MM.1S (cell line): ENCODE measurements at regions not wholly inside any gene's neighbourhood (a gene's known extent, or its start where the extent isn't known, plus 50 kb on each side); places are given as distances from the start of the nearest gene placed in this dataset.

Experiments used
- DNase-seq: peaks from one replicate; pipeline ENCODE4 v3.0.0-alpha.2; 2015
- H2AFZ ChIP-seq: fragments of 300-600 bp; sonication (generic); 2 replicates; pipeline ENCODE4 v1.6.0; 2016; ENCODE audit warnings: antibody characterized with exemption, low read length
- H3F3A ChIP-seq: fragments of 300-600 bp; sonication (generic); 2 replicates; pipeline ENCODE4 v1.6.1; 2016; ENCODE audit warnings: mild to moderate bottlenecking, antibody characterized with exemption, low read length, moderate library complexity, mixed read lengths; ENCODE audit not compliant: insufficient read depth
- H3K27ac ChIP-seq: fragments of 300-600 bp; sonication (generic); 2 replicates; pipeline ENCODE4 v1.5.1; 2016; ENCODE audit warnings: mild to moderate bottlenecking, low read length
- H3K27me3 ChIP-seq: fragments of 300-600 bp; sonication (generic); replicated peaks from 2 replicates; pipeline ENCODE4 v1.6.0; 2016; ENCODE audit warnings: low read length; ENCODE audit not compliant: insufficient read depth
- H3K36me3 ChIP-seq: fragments of 300-600 bp; sonication (generic); replicated peaks from 2 replicates; pipeline ENCODE4 v1.6.1; 2016; ENCODE audit warnings: mild to moderate bottlenecking, low read length, mixed read lengths; ENCODE audit not compliant: insufficient read depth
- H3K4me1 ChIP-seq: fragments of 300-600 bp; sonication (generic); 2 replicates; pipeline ENCODE4 v1.6.1; 2016; ENCODE audit warnings: low read length, mixed read lengths
- H3K4me2 ChIP-seq: fragments of 300-600 bp; sonication (generic); 2 replicates; pipeline ENCODE4 v1.6.0; 2016; ENCODE audit warnings: low read depth, low read length
- H3K4me3 ChIP-seq: fragments of 300-600 bp; sonication (generic); 2 replicates; pipeline ENCODE4 v1.5.1; 2016; ENCODE audit warnings: low read length, mixed read lengths
- H3K79me2 ChIP-seq: fragments of 300-600 bp; sonication (generic); 2 replicates; pipeline ENCODE4 v1.6.1; 2016; ENCODE audit warnings: mixed run types, low read length, mixed read lengths
- H3K9ac ChIP-seq: fragments of 300-600 bp; sonication (generic); 2 replicates; pipeline ENCODE4 v1.6.1; 2016; ENCODE audit warnings: low read length, mixed read lengths
- H3K9me2 ChIP-seq: fragments of 300-600 bp; sonication (generic); replicated peaks from 2 replicates; pipeline ENCODE4 v1.6.1; 2016; ENCODE audit warnings: mild to moderate bottlenecking, low read length, mixed read lengths; ENCODE audit not compliant: insufficient read depth
- H3K9me3 ChIP-seq: fragments of 300-600 bp; sonication (generic); replicated peaks from 2 replicates; pipeline ENCODE4 v1.6.1; 2016; ENCODE audit warnings: mild to moderate bottlenecking, low read length, mixed read lengths; ENCODE audit not compliant: insufficient read depth
- H4K20me1 ChIP-seq: fragments of 300-600 bp; sonication (generic); 2 replicates; pipeline ENCODE4 v1.6.1; 2016; ENCODE audit warnings: mild to moderate bottlenecking, low read length, moderate library complexity, mixed read lengths; ENCODE audit not compliant: insufficient read depth
- EZH2 ChIP-seq: fragments of 300-600 bp; sonication (generic); optimal IDR thresholded peaks from 2 replicates; pipeline ENCODE3; 2017; ENCODE audit warnings: low read depth, mild to moderate bottlenecking, antibody characterized with exemption, low read length, mixed read lengths
- EZH2phosphoT487 ChIP-seq: fragments of 300-600 bp; sonication (generic); IDR thresholded peaks from 2 replicates; pipeline ENCODE4 v1.6.1; 2018; ENCODE audit warnings: antibody characterized with exemption, low read length
- TF ChIP-seq, protein P1 (sequence below): fragments of 300-600 bp; sonication (generic); IDR thresholded peaks from 2 replicates; pipeline ENCODE4 v1.5.1; 2016; ENCODE audit warnings: antibody characterized with exemption, low read length, mixed read lengths

DNA sequence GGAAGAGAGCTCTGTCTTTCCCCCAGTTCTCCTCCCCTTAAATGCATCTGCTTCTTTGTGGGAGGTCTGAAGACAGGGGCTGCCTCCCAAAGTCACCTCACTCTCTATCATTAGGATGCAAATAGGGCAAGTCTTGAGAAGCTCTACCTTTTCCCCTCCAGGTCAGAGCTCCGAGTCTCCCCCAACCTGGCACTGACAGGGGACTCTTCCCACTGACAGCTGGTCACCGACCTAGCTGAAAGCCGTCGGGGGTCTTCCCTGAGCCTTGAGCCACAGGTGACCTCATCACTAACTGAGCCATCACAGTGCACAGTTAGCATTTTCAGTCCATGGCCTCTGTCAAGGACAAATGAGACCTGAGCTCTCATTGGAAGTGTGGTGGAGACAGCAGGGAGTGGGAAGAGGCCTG lies 386.7 kb downstream of the HACE1 start:
- Histone ChIP-seq H3F3A (no peaks in the 10 kb centered on the region), H3K4me3 (no peak overlapping the region), H3K9me3 (no peaks in the 10 kb centered on the region), H3K9me2 (no peaks in the 10 kb centered on the region), H3K27ac (no peak overlapping the region), H3K9ac (no peak overlapping the region), H3K79me2 (no peaks in the 10 kb centered on the region), H2AFZ (no peak overlapping the region), H3K4me1 (no peaks in the 10 kb centered on the region), H3K27me3 (no peaks in the 10 kb centered on the region), H3K36me3 (no peaks in the 10 kb centered on the region), H3K4me2 (no peak overlapping the region), H4K20me1 (no peaks in the 10 kb centered on the region)
- no peak for TF ChIP-seq EZH2phosphoT487
- TF ChIP-seq EZH2 = no peak
- TF ChIP-seq, protein P1, sequence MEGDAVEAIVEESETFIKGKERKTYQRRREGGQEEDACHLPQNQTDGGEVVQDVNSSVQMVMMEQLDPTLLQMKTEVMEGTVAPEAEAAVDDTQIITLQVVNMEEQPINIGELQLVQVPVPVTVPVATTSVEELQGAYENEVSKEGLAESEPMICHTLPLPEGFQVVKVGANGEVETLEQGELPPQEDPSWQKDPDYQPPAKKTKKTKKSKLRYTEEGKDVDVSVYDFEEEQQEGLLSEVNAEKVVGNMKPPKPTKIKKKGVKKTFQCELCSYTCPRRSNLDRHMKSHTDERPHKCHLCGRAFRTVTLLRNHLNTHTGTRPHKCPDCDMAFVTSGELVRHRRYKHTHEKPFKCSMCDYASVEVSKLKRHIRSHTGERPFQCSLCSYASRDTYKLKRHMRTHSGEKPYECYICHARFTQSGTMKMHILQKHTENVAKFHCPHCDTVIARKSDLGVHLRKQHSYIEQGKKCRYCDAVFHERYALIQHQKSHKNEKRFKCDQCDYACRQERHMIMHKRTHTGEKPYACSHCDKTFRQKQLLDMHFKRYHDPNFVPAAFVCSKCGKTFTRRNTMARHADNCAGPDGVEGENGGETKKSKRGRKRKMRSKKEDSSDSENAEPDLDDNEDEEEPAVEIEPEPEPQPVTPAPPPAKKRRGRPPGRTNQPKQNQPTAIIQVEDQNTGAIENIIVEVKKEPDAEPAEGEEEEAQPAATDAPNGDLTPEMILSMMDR = no peak
- no peak for DNase-seq

DNA sequence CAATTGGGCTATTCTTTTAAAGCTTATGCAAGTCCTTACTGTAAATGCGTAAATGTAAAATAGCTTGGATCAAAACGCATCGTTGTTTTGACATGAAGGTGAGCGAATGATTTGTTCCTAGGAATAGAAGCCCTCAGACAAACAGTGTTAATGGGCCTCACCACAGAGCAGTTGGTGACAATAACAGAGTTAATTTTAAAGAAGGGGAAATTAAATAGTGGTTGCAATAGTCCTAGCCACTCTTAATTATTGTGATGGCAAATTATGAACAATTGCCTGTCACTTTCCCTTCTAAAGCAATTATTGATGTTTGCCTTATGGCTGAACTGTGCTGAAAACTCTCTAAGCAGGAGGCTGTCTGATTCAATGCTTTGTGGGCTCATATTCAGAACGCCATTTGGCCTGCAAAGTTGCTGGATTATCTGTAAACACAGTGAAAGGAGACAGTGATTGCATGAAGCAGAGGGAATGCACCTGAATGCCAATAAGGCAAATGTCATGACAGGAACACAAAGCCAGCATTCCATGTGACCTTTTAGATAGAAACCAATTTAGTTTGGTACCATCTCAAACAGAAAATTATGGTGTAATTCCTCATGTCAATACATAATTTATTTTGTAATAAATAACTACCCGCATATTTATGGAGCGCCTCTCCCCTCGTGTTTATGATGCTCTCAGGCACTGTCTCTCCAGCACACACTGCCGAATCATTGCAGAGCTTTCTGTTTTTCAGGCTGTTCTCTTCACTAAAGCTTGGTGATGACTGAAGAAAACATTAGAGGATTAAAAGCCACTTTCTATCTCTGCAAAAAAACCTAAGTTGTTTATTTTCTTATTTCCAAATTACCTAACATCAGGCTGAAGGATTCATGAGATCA lies 387.5 kb downstream of the HACE1 start:
- H3F3A ChIP-seq = no peaks in the 10 kb centered on the region
- DNase-seq = no peak
- no peak overlapping the region for H3K4me3 ChIP-seq

DNA sequence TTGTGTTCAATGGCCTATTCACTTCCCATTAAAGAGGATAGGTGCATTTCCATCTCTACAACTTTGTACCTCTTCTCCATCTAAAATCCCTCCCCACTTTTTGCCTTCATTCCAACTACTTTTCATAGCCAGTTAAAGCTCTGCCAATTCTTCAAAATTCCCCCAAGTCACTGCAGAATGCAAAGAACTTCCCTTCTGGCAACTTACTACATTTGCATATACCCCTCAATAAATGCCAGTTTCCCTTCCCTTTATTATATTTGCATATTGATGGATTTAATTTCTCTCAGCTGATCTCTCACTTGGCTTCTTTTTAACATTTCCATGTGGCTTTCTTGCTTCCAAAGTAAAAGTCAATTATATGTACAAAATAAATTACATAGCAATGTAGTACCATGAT lies 393.4 kb downstream of the HACE1 start:
- Histone ChIP-seq H3K9ac (no peak overlapping the region), H3K27me3 (no peaks in the 10 kb centered on the region), H3K4me2 (no peak overlapping the region), H3K36me3 (no peaks in the 10 kb centered on the region), H3K27ac (no peak overlapping the region), H3K4me1 (no peaks in the 10 kb centered on the region), H3K9me2 (no peaks in the 10 kb centered on the region; the same call in 1 of the 2 replicates), H3K79me2 (no peaks in the 10 kb centered on the region), H2AFZ (no peak overlapping the region), H4K20me1 (no peaks in the 10 kb centered on the region), H3K9me3 (no peaks in the 10 kb centered on the region), H3F3A (no peaks in the 10 kb centered on the region), H3K4me3 (no peak overlapping the region)
- TF ChIP-seq EZH2 (no peak), EZH2phosphoT487 (no peak)
- TF ChIP-seq, protein P1 = no peak
- no peak for DNase-seq

More for the DNA sequence above, 387.5 kb downstream of the HACE1 start:
- Histone ChIP-seq H3K9me3 (no peaks in the 10 kb centered on the region), H3K79me2 (no peaks in the 10 kb centered on the region), H3K9ac (no peak overlapping the region), H3K27me3 (no peaks in the 10 kb centered on the region), H3K4me2 (no peak overlapping the region), H3K9me2 (no peaks in the 10 kb centered on the region), H4K20me1 (no peaks in the 10 kb centered on the region), H3K27ac (no peak overlapping the region), H3K36me3 (no peaks in the 10 kb centered on the region), H3K4me1 (no peaks in the 10 kb centered on the region), H2AFZ (no peak overlapping the region)
- TF ChIP-seq EZH2phosphoT487 (no peak), EZH2 (no peak)
